OCI-LY1 (cell line): ENCODE measurements at regions not wholly inside any gene's neighbourhood (a gene's known extent, or its start where the extent isn't known, plus 50 kb on each side); places are given as distances from the start of the nearest gene placed in this dataset.

Experiments
- CTCF ChIP-seq: fragments of 200-600 bp; sonication (generic), shearing (Covaris generic); IDR thresholded peaks from 2 replicates; pipeline ENCODE4 v1.5.1; 2017; ENCODE audit warnings: mild to moderate bottlenecking, antibody characterized with exemption, low read length, moderate library complexity, mixed read lengths
- EZH2 ChIP-seq: fragments of 200-600 bp; sonication (generic), shearing (Covaris generic); IDR thresholded peaks from 2 replicates; pipeline ENCODE4 v1.8.0; 2017; ENCODE audit warnings: borderline replicate concordance, mixed run types, mild to moderate bottlenecking, antibody characterized with exemption, low read length, moderate library complexity, mixed read lengths

GRCh38 chr2:8568543-8569302, 113.1 kb upstream of the ID2 start:
- TF ChIP-seq EZH2 = no peak
- TF ChIP-seq CTCF = no peak
